Hepatocyte (in vitro differentiated cells): ENCODE measurements at regions not wholly inside any gene's neighbourhood (a gene's known extent, or its start where the extent isn't known, plus 50 kb on each side); places are given as distances from the start of the nearest gene placed in this dataset.

Source experiments
- EZH2 ChIP-seq: fragments of 200-600 bp; sonication (generic); IDR thresholded peaks from 2 replicates; pipeline ENCODE4 v1.6.1; 2016; ENCODE audit warnings: antibody characterized with exemption, mild to moderate bottlenecking, borderline replicate concordance
- EZH2phosphoT487 ChIP-seq: fragments of 200-600 bp; sonication (generic); IDR thresholded peaks from one replicate; pipeline ENCODE4 v1.6.1; 2018; ENCODE audit warnings: antibody characterized with exemption, mild to moderate bottlenecking, low read depth, moderate library complexity; ENCODE audit not compliant: unreplicated experiment, severe bottlenecking
- TF ChIP-seq, protein P1 (sequence below): fragments of 200-600 bp; sonication (generic); IDR thresholded peaks from 2 replicates; pipeline ENCODE4 v1.5.1; 2016; ENCODE audit warnings: antibody characterized with exemption, mild to moderate bottlenecking; ENCODE audit not compliant: poor library complexity

- TF ChIP-seq, protein P1, sequence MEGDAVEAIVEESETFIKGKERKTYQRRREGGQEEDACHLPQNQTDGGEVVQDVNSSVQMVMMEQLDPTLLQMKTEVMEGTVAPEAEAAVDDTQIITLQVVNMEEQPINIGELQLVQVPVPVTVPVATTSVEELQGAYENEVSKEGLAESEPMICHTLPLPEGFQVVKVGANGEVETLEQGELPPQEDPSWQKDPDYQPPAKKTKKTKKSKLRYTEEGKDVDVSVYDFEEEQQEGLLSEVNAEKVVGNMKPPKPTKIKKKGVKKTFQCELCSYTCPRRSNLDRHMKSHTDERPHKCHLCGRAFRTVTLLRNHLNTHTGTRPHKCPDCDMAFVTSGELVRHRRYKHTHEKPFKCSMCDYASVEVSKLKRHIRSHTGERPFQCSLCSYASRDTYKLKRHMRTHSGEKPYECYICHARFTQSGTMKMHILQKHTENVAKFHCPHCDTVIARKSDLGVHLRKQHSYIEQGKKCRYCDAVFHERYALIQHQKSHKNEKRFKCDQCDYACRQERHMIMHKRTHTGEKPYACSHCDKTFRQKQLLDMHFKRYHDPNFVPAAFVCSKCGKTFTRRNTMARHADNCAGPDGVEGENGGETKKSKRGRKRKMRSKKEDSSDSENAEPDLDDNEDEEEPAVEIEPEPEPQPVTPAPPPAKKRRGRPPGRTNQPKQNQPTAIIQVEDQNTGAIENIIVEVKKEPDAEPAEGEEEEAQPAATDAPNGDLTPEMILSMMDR, result no peak
- TF ChIP-seq EZH2, result no peak
- no peak for TF ChIP-seq EZH2phosphoT487
These were observed 180.0 kb downstream of the SOX4 start for GRCh38 chr6:21773576-21773968.
